RKO (cell line): ENCODE measurements at regions not wholly inside any gene's neighbourhood (a gene's known extent, or its start where the extent isn't known, plus 50 kb on each side); places are given as distances from the start of the nearest gene placed in this dataset.
"Not testable (repeated sequence)": the region's sequence is repeated elsewhere in the genome, so short reads cannot be mapped to it uniquely, and the experiment has no call there.

ENCODE experiments used
- DNase-seq: peaks from one replicate; pipeline ENCODE4 v3.0.0-alpha.2; 2016; ENCODE audit warnings: low spot score

DNA sequence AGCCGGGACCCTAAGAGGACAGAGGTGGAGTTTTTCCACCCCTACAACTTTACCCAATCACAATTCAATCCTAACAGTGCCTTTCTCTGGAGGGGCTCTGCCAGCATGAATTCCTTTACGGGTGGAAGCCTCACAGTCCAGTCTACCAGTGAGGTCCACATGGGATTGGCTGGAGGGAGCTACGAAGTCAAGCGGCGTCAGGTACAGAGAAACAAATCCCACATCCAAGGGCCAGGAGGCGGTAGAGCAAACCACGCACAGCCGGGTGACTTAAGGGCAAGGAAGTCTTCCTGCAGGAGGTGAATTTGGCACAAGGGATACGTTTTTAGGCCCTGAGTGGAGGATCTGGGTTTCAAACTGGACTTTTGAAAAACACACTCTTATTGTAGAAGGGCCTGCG, 199.6 kb downstream of the UQCRFS1 start:
- DNase-seq = no peak

DNA sequence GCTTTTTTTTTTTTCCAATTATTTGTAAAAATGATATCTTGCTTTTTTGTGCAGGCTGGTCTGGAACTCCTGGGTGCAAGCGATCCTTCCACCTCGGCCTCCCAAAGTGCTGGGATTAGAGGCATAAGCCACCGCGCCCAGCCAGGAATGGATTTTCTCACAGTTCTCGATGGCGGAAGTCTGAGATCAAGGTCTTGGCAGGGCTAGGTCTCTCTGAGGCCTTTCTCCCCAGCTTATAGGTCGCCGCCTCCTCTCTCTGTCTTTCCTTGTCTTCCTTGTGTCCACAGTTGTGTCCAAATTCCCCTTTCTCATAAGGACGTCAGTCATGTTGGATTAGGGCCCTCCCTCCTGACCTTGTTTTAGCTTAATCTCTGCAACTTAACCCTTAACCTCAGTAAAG, 200.5 kb downstream of the UQCRFS1 start:
- DNase-seq = no peak

DNA sequence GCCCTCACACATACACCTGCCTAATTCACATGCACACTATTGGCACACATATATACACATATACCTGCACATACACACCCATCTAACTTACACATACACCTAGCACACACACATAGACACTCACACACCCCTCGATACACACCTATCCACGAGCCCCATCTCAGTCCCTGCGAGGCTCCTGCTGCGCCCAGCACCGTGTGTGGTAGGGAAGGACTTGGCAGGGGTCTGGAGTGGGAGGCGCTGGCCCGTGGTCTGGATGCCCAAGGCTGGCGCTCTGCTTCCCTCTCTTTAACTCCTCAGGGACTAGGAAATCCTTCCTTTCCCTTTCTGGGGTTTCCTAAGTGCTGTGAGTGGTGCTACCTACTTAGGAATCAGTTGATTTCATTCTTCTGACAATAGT, 202.7 kb downstream of the UQCRFS1 start:
- DNase-seq = no peak

DNA sequence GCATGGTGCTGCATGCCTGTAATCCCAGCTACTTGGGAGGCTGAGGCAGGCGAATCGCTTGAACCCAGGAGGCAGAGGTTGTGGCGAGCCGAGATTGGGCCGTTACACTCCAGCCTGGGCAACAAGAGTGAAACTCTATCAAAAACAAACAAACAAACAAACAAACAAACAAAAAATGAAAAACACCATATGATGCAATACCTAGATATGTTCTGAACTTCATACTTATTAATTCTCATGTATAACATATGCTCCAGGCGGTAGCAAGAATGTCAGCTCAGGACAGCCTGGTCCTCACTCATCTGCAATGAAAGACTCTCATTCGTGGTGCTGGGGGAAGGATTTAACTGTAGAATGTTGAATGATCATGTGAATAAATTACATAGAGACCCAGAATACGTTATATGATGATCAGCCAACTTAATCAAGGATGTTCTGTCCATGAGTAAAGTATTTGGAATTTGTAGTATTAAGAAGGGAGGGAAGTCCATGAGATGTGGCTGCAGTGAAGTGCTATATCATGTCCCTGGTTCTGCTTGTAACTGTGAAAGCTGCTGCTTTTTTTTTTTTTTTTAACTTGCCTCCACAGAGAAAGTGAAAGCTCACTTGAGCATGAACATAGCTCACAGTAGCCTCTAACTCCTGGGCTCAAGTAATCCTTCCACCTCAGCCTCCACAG, 206.8 kb downstream of the UQCRFS1 start:
- DNase-seq = no peak

DNA sequence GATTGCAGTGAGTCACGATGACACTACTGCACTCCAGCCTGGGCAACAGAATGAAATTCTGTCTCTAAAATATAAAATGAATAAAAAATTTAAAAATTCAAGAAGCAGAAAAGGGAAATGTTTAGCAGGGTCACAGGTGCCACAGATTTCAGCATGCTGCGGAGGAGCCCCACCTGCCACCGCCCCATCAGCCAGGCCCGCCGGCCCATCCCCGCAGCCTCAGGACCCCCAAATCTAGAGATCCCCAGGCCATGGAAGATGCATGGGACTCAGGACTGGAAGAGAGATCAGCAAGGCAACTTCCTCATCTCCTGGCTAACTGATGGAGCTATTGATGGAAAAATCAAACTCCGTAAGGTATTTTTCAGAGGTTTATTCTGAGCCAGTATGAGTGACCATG, 208.2 kb downstream of the UQCRFS1 start:
- DNase-seq = no peak

DNA sequence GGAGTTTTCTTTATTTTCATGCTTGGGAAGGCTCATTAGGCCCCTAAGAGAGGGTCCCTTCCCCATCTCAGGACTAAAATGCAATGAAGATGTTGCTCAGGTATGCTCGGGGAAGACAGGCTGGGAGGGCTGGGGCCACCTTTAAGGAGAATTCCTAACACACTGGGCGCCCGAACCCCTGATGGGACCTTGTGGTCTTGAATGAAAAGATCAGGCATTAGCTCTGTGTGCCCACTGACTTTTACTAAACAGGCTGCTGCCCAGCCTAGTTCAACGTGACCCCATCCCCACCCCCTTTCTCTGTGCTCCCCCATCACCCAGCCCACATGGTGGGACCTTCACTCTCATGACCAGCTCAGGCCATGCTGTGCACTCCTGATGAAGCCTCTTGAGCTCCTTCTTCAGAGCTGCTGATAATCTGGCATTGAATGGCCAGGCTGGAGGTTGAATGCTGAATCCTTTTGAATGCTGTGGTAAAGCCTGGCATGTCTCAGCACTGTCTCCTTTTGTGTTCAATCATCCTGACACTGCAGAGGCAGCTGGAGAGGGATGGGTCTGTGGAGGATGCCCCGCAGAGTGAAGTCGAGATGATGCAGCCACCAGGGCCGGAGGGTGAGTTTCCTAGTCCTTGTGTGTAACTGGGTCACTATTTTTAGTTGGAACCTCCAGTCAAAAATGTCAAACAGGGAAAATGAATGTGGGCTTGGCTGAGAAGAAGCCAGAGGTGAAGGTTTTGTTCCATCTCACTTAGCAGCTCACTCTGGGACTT, 209.1 kb downstream of the UQCRFS1 start:
- DNase-seq = no peak

DNA sequence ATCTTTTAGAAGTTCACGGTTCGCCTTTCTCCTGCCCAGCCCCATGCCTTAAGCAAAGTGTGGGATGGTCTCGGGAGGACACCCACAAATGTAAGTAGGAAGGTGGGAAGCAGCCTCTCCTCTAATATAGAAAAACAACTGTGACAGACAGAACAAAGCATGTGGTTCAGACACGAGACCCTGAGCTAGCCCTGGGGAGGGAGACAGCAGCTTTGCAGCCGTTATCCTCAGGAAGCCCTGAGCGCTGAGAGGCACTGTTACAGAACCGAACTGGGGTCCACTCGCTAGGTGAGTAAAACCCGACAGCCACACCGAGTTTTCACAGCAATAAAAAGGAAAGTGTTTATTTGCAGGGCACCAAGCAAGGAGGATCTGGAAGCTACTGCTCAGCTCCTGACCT, 210.6 kb downstream of the UQCRFS1 start:
- DNase-seq = no peak

DNA sequence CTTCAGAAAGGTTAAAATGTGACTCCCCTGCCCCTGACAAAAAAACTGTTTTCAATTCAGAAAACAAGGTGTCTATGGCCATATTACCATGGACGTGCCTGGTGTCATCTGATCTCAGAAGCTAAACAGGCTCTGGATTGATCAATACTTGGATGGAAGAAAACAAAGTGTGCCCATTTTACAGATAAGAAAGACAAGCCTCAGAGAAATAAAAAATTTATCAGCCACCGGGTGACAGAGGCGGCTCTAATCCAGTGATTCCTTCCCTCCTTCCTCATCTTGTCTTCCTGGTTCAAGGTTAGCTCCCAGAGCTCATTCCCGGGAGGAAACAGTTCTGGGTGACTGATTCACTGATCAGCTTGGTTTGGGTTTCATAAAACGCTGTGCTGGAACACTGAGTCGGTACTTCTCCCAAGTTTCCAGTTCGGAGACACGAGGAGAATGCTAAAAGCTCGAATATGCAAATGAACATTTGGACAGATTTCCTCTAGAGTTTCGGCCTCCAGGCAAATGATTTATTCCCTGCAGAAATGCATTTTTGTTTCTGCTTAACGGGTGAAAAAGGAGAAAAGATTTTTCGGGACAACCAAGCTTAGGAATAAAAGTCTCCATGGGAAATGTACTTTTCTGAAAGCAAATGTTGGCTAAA, 211.2 kb downstream of the UQCRFS1 start:
- DNase-seq = no peak

DNA sequence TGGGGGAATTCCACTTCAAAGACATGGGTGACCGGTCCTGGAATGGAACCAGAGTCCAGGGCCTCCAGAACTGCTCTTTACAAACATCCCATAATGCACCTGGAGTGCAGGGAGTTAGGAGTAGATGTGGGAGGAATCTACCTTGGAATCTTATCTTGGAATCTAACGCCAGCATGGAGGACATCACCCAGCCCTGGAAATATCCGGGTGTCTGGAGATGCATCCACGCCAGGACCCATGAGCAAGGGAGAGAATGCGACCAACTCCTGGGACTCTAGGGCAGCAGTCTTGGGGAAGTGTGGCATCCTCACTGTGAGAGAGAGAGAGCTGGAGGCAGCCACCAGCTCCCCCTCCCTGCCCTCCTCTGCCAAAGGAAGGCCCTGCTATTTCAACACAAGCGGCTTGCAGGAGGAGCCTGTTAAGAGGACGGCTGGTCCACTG, 211.8 kb downstream of the UQCRFS1 start:
- no peak for DNase-seq

DNA sequence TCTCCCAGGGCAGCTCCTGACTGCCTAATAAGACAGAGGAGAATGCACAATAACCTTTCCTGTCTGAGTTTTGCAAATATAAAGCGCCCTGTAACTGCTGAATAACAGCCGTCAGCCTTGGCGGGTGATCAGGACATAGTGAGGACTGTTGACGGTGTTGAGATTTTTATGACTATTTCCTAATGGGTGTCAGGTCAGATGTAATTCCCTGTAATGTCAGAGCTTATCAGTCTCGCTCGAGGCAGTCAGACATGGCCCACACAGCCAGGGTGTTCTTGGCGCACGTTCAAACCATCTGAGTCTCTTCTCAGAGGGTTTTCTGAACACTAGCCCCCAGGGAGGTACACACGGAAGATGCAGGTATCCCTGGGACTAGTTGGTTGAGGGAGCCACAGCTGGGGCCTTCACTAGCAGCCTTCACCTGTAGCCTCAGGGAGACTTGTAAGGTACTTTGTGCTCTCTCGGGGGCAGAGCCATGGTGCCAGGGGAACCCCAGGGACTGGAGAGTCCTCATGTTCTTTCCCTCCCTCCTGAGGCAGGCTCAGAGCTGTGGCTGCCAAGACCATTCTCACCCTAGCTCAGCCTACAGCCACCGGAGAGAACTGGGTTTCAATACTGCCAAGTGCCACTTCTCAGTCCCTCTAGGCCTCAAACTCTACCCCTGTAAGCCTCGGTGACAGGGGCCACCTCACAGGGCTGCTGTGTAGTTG, 213.1 kb downstream of the UQCRFS1 start:
- DNase-seq = no peak

DNA sequence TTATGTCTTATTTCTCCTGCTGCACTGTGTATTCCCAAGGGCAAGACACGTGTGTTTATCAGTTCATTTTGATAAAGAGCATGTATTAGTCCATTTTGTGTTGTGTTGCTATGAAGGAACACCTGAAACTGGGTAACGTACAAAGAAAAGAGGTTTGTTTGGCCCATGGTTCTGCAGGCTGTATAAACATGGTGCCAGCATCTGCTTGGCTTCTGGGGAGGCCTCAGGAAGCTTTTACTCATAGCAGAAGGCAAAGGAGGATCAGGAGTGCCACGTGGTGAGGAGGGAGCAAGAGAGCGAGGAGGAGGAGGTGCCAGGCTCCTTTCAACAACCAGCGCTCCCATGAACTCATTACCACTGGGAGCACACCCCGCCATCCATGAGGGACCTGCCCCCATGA, 214.0 kb downstream of the UQCRFS1 start:
- no peak for DNase-seq

DNA sequence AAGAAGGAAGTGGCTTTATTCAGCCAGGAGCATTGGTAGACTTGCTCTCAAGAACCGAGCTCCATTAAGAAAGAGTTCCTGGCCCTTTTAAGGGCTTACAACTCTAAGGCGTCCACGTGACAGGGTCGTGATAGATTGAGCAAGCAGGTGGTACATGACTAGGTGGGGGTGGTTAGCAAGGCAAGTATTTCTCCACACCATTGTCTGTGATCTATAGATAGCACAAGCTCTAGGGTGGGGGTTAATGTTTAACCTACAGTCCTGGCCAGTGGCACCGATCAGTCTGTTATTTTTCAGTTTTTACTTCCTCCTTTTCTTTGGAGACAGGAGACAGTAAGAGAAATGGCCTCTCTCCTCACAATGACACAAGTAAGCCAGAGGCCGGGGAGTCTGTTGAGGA, 215.1 kb downstream of the UQCRFS1 start:
- not testable (repeated sequence) for DNase-seq

DNA sequence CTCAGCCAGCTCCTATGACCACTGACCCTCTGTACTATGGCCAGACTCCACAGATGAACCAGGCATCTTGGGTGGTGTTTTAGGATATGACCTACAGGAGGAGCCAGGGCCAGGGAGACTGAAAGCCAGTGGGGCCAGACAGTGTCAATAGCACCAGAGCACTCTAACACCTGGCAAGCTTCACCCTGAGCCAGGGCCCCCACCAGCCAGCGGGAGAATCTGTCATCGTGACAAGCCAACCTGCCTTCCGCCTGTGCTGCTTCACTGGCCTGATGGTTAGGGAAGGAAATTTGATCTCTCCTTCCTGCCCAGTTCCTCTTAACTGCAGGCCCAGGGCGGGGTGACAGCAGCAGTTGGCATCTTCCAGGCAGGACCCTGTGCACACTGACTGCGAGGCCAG, 222.4 kb downstream of the UQCRFS1 start:
- DNase-seq = no peak

DNA sequence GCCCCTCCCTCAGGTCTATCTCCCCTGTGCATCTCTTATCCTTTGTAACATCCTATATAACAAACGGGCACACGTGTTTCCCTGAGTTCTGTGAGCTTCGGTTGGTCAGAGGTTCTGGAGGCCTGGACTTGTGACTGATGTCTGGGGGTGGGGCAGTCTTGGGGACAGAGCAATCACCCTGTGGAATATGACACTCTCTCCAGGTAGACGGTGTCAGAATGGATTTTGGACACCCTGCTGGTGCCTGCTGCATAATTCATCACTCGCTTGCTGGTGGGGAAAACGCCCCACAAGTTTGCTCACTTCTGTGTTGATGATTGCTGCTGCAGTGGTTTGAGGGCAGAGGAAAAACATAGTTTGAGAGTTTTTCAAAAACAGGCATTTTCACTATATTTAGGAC, 223.2 kb downstream of the UQCRFS1 start:
- DNase-seq = no peak

DNA sequence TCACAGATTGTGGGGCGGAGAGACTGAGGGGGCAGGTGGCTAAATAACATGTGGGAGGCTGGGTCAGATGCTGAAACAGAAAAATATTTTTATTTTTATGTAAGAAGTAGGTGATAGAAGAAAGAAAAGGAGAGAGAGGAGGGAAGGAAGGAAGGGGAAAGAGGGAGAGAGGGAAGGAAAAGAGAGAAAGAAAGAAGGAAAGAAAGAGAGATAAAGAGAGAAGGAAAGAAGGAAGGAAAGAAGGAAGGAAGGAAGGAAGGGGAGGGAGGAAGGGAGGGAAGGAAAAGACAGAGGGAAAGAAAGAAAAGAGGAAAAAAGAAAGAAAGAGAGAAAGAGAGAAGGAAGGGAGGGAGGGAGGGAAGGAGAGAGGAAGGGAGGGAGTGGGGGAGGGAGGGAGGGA, 224.9 kb downstream of the UQCRFS1 start:
- DNase-seq = no peak

DNA sequence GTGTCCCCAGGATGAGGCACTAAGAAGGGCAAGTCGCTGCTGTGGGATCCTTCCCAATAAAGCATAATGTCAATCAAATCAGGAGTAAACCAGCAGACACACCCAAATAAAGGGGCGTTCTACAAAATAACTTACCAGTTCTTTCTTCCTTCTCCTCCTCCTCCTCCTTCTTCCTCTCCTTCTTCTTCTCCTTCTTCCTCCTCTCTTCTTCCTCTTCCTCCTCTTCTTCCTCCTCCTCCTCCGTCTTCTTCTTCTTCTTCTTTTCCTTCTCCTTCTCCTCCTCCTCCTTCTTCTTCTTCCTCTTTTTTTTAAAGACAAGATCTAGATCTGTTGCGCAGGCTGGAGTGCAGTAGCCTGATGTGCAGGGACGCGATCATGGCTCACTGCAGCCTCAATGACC, 225.8 kb downstream of the UQCRFS1 start:
- no peak for DNase-seq

DNA sequence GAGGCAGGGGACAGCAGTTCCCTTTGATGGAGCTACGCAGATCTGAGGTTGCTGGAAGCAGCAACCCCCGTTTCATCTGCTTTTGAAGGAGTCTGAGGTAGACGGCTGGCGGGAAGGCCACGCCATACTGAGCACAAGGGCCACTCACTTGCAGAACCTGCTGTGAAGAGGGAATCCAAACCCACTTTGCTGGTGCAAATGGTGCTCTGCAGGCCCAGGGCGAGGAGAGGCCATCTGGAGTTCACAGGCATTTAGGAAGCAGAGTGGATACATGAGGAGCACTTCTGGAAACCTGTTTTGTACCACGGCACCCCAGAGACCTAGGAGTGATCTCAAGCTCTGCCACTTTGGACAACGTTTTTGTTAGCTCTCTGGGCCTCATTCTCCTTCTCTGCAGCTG, 227.8 kb downstream of the UQCRFS1 start:
- DNase-seq = no peak

DNA sequence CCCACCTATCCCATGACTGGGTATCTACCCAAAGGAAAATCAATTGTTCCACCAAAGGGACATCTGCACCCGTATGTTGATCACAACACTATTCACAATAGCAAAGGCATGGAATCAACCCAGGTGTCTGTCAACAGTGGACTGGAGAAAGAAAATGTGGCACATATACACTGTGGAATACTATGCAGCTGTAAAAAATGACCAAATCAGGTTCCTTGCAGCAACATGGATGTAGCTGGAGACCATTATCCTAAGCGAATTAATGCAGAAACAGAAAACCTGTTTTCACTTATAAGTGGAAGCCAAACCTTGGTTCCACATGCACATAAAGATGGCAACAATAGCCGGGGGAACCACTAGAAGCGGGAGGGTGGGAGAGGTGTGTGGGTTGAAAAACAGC, 228.6 kb downstream of the UQCRFS1 start:
- no peak for DNase-seq

DNA sequence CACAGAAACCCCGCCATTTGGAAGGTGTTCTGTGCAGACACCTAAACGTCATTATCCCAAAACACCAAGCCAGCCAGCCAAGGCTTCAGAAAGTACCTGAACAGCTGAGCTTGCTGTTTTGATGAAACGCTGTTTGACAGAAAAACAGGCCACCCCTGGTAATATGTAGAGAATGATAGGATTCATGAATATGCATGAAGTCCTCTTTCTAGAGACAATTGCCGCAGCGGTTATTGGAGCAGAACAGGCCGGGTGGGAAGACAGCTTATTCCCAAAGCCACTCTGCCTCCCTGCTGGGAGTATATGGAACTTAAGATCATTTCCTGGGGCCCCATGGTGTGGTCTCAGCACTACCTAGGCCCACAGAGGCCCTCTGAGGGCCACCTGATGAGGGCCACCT, 229.5 kb downstream of the UQCRFS1 start:
- DNase-seq = no peak

DNA sequence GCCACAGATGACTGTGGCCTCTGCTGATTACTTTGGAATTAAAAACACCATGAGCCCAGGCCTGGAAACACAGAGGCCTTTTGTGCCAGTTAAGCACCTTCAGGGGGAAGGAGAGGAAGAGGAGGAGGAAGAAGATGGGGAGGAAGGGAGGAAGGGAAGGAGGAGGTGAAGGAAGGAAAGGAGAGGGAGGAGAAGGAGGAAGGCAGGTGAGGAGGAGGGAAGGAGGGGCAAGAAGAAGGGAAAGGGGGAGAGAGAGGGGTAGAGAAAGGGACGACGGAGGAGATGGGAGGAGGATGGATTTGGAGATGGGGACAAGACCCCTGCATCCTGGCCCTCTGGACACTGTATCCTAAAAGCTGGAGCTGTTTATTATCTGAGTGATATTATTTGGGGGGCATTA, 231.0 kb downstream of the UQCRFS1 start:
- no peak for DNase-seq

DNA sequence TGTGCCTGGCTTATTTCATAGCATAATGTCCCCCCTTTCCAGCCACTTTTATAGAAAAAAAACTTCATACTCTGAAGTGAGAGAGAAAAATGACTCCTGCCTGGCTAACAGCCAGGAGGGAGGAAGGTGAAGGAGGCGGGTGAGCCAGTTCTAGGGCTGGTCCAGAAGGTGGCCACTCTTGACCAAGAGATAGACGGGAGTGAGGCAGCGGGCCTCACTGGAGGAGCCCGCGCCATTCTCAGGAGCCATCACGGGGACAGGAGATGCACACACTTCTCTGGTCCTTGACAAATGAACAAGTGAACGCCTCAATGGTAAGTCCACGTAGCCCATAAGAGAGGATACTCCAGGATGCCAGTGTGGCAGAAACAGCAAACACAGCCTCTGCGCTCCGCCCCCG, 231.4 kb downstream of the UQCRFS1 start:
- no peak for DNase-seq

DNA sequence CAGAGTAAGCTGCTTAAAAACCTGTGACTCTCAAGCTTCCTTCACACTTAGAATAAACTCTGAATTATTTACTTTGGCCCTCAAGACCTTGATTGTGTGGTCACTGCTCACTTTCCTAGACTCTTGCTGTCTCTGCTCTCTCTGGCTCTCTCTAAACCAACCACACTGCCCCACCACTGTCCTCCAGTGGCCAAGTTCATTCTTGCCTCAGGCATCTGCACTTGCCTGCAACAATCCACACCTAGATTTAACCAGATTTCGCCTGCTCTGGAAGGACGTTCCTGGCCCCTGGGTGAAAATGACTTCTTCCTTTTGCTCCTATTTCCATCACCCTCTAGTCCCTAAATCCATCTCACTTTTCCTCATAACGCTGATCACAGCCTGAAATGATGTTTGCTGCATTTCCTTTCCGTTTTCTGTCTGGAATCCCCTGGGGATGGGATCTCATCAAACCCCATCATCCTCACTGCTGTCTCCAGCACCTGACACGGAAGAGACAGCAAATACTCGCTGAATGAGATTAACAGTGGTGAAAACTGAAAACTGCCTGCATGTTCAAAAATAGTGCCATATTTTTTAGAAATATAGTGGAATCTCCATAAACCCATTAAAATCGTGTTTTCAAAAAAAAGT, 232.6 kb downstream of the UQCRFS1 start:
- peak; percentile 4 for DNase-seq
